ENCODE measurements at regions not wholly inside any gene's neighbourhood (a gene's known extent, or its start where the extent isn't known, plus 50 kb on each side); places are given as distances from the start of the nearest gene placed in this dataset.

DNA sequence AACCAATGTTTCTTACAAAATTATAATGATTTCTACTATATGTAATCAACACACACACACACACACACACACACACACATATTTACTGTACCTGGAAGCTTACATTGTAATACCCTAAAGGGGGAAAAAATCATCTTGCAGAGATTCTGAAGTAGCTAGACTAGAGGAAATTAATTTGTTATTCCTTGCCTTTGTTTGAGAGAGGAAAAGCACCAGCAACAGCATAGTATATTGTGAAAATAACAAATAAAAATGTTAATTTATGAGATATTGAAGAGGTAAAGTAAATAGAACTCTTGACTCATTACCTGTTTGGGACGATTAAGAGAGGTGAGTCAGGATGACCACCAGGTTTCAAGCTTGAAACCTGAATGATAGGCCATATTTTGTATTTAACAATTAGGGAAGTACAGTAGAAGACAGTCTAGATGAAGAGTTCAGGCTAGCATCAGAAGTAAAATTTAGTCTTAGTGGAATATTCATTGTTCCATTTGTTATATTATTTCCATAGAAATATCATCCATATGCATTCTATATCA lies 873.4 kb upstream of the PCDH10 start:
- TF ChIP-seq POLR2A (IDR thresholded peaks at IDR 0.05) (no peak), EP300 (IDR thresholded peaks at IDR 0.05; ENCODE audit: low read depth) (no peak), POLR2AphosphoS5 (IDR thresholded peaks at IDR 0.05) (no peak)
- TF ChIP-seq, protein P1, sequence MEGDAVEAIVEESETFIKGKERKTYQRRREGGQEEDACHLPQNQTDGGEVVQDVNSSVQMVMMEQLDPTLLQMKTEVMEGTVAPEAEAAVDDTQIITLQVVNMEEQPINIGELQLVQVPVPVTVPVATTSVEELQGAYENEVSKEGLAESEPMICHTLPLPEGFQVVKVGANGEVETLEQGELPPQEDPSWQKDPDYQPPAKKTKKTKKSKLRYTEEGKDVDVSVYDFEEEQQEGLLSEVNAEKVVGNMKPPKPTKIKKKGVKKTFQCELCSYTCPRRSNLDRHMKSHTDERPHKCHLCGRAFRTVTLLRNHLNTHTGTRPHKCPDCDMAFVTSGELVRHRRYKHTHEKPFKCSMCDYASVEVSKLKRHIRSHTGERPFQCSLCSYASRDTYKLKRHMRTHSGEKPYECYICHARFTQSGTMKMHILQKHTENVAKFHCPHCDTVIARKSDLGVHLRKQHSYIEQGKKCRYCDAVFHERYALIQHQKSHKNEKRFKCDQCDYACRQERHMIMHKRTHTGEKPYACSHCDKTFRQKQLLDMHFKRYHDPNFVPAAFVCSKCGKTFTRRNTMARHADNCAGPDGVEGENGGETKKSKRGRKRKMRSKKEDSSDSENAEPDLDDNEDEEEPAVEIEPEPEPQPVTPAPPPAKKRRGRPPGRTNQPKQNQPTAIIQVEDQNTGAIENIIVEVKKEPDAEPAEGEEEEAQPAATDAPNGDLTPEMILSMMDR (IDR thresholded peaks at IDR 0.05): no peak
